Right lung (tissue), 2 donors: ENCODE measurements at regions not wholly inside any gene's neighbourhood (a gene's known extent, or its start where the extent isn't known, plus 50 kb on each side); places are given as distances from the start of the nearest gene placed in this dataset.
"Not testable (repeated sequence)": the region's sequence is repeated elsewhere in the genome, so short reads cannot be mapped to it uniquely, and the experiment has no call there.

Source experiments
- DNase-seq, 2 donors: peaks; one replicate each; pipeline ENCODE4 v3.0.0-alpha.2; 2013

- DNase-seq = no peak
Measured at GRCh38 chr22:47627556-47628253, 865.3 kb downstream of the TBC1D22A start.

GRCh38 chr22:47626428-47627390 is 864.3 kb downstream of the TBC1D22A start:
- no peak for DNase-seq

GRCh38 chr22:47625531-47626427 is 863.3 kb downstream of the TBC1D22A start:
- no peak for DNase-seq

- no peak for DNase-seq
Measured at GRCh38 chr22:47625013-47625385, 862.5 kb downstream of the TBC1D22A start.

- DNase-seq = no peak
Measured at GRCh38 chr22:47624252-47625012, 862.0 kb downstream of the TBC1D22A start.

GRCh38 chr22:47623763-47624148 is 861.3 kb downstream of the TBC1D22A start:
- no peak for DNase-seq

GRCh38 chr22:47623066-47623762 is 860.8 kb downstream of the TBC1D22A start:
- DNase-seq = no peak

GRCh38 chr22:47622541-47622940 is 860.1 kb downstream of the TBC1D22A start:
- no peak for DNase-seq

- DNase-seq = no peak
Measured at GRCh38 chr22:47621253-47621652, 858.8 kb downstream of the TBC1D22A start.

- DNase-seq = no peak
Measured at GRCh38 chr22:47620391-47620790, 857.9 kb downstream of the TBC1D22A start.

- no peak for DNase-seq
Measured at GRCh38 chr22:47619631-47620030, 857.2 kb downstream of the TBC1D22A start.

GRCh38 chr22:47618180-47619010 is 855.9 kb downstream of the TBC1D22A start:
- DNase-seq = no peak

- DNase-seq = no peak
Measured at GRCh38 chr22:47617186-47617585, 854.7 kb downstream of the TBC1D22A start.

GRCh38 chr22:47616396-47617020 is 854.1 kb downstream of the TBC1D22A start:
- no peak for DNase-seq

- DNase-seq = no peak
Measured at GRCh38 chr22:47615051-47615450, 852.6 kb downstream of the TBC1D22A start.

- DNase-seq = no peak
Measured at GRCh38 chr22:47613606-47614350, 851.3 kb downstream of the TBC1D22A start.

GRCh38 chr22:47613181-47613580 is 850.7 kb downstream of the TBC1D22A start:
- DNase-seq = not testable (repeated sequence)

- no peak for DNase-seq
Measured at GRCh38 chr22:47612311-47612910, 850.0 kb downstream of the TBC1D22A start.
